HL-60 (cell line): ENCODE measurements at regions not wholly inside any gene's neighbourhood (a gene's known extent, or its start where the extent isn't known, plus 50 kb on each side); places are given as distances from the start of the nearest gene placed in this dataset.

Source experiments
- CTCF ChIP-seq: IDR thresholded peaks from one replicate; pipeline ENCODE4 v1.5.1; 2011; ENCODE audit warnings: low read length, control low read depth, inconsistent platforms; ENCODE audit not compliant: insufficient read depth
- GABPA ChIP-seq: IDR thresholded peaks from 2 replicates; pipeline ENCODE4 v1.6.1; 2012; ENCODE audit warnings: low read depth
- POLR2AphosphoS5 ChIP-seq: IDR thresholded peaks from 2 replicates; pipeline ENCODE4 v1.6.1; 2012; ENCODE audit warnings: low read depth
- REST ChIP-seq: IDR thresholded peaks from 2 replicates; pipeline ENCODE4 v1.6.1; 2012; ENCODE audit warnings: low read depth; ENCODE audit not compliant: insufficient replicate concordance
- SPI1 ChIP-seq: IDR thresholded peaks from 2 replicates; pipeline ENCODE4 v1.6.1; 2012; ENCODE audit warnings: low read depth, mild to moderate bottlenecking, borderline replicate concordance

GRCh38 chr6:141152951-141153350, 979.8 kb upstream of the GJE1 start:
- no peak for TF ChIP-seq CTCF
- TF ChIP-seq POLR2AphosphoS5, result no peak
- TF ChIP-seq REST, result no peak
- no peak for TF ChIP-seq SPI1
- no peak for TF ChIP-seq GABPA
